ENCODE measurements at regions not wholly inside any gene's neighbourhood (a gene's known extent, or its start where the extent isn't known, plus 50 kb on each side); places are given as distances from the start of the nearest gene placed in this dataset.

DNA sequence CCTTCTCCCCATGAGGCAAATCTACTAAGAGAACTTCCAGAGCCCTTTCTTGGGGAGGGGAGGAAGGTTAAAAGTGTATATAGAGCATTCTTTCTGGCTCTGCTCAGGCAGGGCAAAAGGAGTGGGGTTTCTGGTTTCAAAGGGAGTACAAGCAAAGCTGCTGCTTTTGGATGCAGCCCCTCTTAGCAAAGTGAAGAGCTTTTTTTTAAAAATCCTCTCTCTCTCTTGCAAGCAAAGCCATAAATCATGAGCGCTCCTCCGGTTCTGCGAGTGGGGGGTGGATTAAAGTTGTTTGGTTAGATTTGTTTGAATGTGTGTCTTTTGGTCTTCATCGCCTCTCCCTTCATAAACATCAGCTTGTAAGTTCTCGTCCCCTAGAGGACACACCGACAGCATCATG lies 546.6 kb upstream of the TBX3 start:
- TF ChIP-seq EZH2 (IDR thresholded peaks at IDR 0.05; ENCODE audit: borderline replicate concordance, low read length): no peak
- TF ChIP-seq, protein P1, sequence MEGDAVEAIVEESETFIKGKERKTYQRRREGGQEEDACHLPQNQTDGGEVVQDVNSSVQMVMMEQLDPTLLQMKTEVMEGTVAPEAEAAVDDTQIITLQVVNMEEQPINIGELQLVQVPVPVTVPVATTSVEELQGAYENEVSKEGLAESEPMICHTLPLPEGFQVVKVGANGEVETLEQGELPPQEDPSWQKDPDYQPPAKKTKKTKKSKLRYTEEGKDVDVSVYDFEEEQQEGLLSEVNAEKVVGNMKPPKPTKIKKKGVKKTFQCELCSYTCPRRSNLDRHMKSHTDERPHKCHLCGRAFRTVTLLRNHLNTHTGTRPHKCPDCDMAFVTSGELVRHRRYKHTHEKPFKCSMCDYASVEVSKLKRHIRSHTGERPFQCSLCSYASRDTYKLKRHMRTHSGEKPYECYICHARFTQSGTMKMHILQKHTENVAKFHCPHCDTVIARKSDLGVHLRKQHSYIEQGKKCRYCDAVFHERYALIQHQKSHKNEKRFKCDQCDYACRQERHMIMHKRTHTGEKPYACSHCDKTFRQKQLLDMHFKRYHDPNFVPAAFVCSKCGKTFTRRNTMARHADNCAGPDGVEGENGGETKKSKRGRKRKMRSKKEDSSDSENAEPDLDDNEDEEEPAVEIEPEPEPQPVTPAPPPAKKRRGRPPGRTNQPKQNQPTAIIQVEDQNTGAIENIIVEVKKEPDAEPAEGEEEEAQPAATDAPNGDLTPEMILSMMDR (IDR thresholded peaks at IDR 0.05; ENCODE audit: low read length): no peak

Data from OCI-LY1 (cell line).